HepG2 (cell line): ENCODE measurements at regions not wholly inside any gene's neighbourhood (a gene's known extent, or its start where the extent isn't known, plus 50 kb on each side); places are given as distances from the start of the nearest gene placed in this dataset.

Experiments
- ATAC-seq: fragments of 200-7000 bp; cut with Tn5 transposase; 3 replicates; pipeline ENCODE4 v1.9.1; 2020; ENCODE audit warnings: mild to moderate bottlenecking, moderate library complexity
- BruUV-seq: library from RNA; stranded (reverse); fragments of 400-500 nt; replicated peaks from 2 replicates; lab custom pipeline; 2021; lab: Mats Ljungman, UMichigan
- CTCF ChIA-PET: fragments of 300-600 bp; formaldehyde crosslinking; extraction: SDS; loops from one replicate; lab custom pipeline; 2021; ENCODE audit warnings: low total read pairs, inconsistent platforms, low intra/inter-chr PET ratio; lab: Yijun Ruan, JAX
- POLR2A ChIA-PET: fragments of 350-600 bp; sonication (Branson Sonifier 250); formaldehyde crosslinking; loops from one replicate; lab custom pipeline; 2020; ENCODE audit warnings: antibody characterized with exemption, inconsistent platforms; lab: Yijun Ruan, JAX
- DNase-seq: peaks from one replicate; pipeline ENCODE4 v3.0.0-alpha.2; 2015; ENCODE audit warnings: low spot score
- FAIRE-seq: peaks from 3 replicates; lab custom pipeline; 2011; peaks lifted over from hg19 to GRCh38; lab: Jason Lieb, UNC
- H2AFZ ChIP-seq: one replicate; pipeline ENCODE4 v1.6.1; 2011; ENCODE audit warnings: low read length, inconsistent platforms
- H3K27ac ChIP-seq: fragments of 300-600 bp; 3 replicates; pipeline ENCODE4 v1.8.0; 2011; ENCODE audit warnings: mixed run types, mild to moderate bottlenecking, mixed read lengths, low read length, inconsistent platforms; ENCODE audit not compliant: insufficient read depth; ENCODE audit errors: extremely low read length
- H3K27me3 ChIP-seq, 2 experiments: fragments of 200-600 bp in 1 of 2; 2 replicates in 1 of 2; 3 replicates in 1 of 2; pipeline versions ENCODE4 v1.6.0 to v1.8.0; 2011; ENCODE audit warnings: low read length in 2 of 2, mild to moderate bottlenecking in 2 of 2, moderate library complexity in 2 of 2, inconsistent platforms in 1 of 2; ENCODE audit not compliant: insufficient read depth in 2 of 2, control insufficient read depth in 1 of 2
- H3K36me3 ChIP-seq, 2 experiments: fragments of 200-600 bp in 1 of 2; replicated peaks in 1 of 2; 2 replicates in 1 of 2; 3 replicates in 1 of 2; pipeline versions ENCODE4 v1.5.1 to v1.8.0; 2011; ENCODE audit warnings: low read length in 2 of 2, inconsistent platforms in 1 of 2; ENCODE audit not compliant: insufficient read depth in 2 of 2, control insufficient read depth in 1 of 2
- H3K4me1 ChIP-seq: 2 replicates; pipeline ENCODE4 v1.5.1; 2012; ENCODE audit warnings: low read length, inconsistent platforms; ENCODE audit not compliant: insufficient read depth
- H3K4me2 ChIP-seq: 2 replicates; pipeline ENCODE4 v1.6.0; 2011; ENCODE audit warnings: low read depth, low read length, inconsistent platforms
- H3K4me3 ChIP-seq, 3 experiments: fragments of 200-600 bp in 1 of 3; sonication (generic), shearing (Covaris generic) in 1 of 3; replicated peaks in 1 of 3; 2 replicates each; pipeline ENCODE4 v1.5.1; 2011 to 2016; ENCODE audit warnings: low read length in 3 of 3, inconsistent platforms in 2 of 3, low read depth in 2 of 3, mild to moderate bottlenecking in 2 of 3, control low read depth in 1 of 3, mixed read lengths in 1 of 3; ENCODE audit not compliant: insufficient read depth in 1 of 3
- H3K79me2 ChIP-seq: one replicate; pipeline ENCODE4 v1.6.1; 2011; ENCODE audit warnings: low read length, inconsistent platforms; ENCODE audit not compliant: insufficient read depth
- H3K9ac ChIP-seq: 2 replicates; pipeline ENCODE4 v1.6.0; 2011; ENCODE audit warnings: mild to moderate bottlenecking, low read depth, low read length, inconsistent platforms; ENCODE audit not compliant: insufficient read depth
- H3K9me3 ChIP-seq: 2 replicates; pipeline ENCODE4 v1.5.1; 2012; ENCODE audit warnings: mild to moderate bottlenecking, low read length
- H4K20me1 ChIP-seq: 2 replicates; pipeline ENCODE4 v1.6.0; 2011; ENCODE audit warnings: inconsistent platforms, mild to moderate bottlenecking, low read length, moderate library complexity; ENCODE audit not compliant: insufficient read depth
- EEA1 ChIP-seq: sonication (generic); formaldehyde crosslinking; IDR thresholded peaks from 2 replicates; pipeline ENCODE4 v1.5.1; 2020; ENCODE audit warnings: mild to moderate bottlenecking, missing genetic modification reagents, borderline replicate concordance
- MYNN ChIP-seq: sonication (generic); formaldehyde crosslinking; IDR thresholded peaks from 2 replicates; pipeline ENCODE4 v1.4.0; 2020; ENCODE audit warnings: mild to moderate bottlenecking, low read depth, missing genetic modification reagents
- NKX3-1 ChIP-seq: sonication (generic); formaldehyde crosslinking; IDR thresholded peaks from 2 replicates; pipeline ENCODE4 v1.5.0; 2020; ENCODE audit warnings: missing genetic modification reagents
- NR2C2 ChIP-seq: sonication (generic); formaldehyde crosslinking; IDR thresholded peaks from 2 replicates; pipeline ENCODE4 v1.4.0; 2020; ENCODE audit warnings: missing genetic modification reagents, mild to moderate bottlenecking, moderate library complexity, borderline replicate concordance
- RAD51 ChIP-seq: fragments of 450-650 bp; IDR thresholded peaks from 2 replicates; pipeline ENCODE4 v1.6.1; 2016; ENCODE audit warnings: borderline replicate concordance
- RBAK ChIP-seq: sonication (generic); formaldehyde crosslinking; IDR thresholded peaks from 2 replicates; pipeline ENCODE4 v1.5.1; 2020; ENCODE audit warnings: mild to moderate bottlenecking, missing genetic modification reagents
- RBFOX2 ChIP-seq: fragments of 200-400 bp; formaldehyde crosslinking; IDR thresholded peaks from 2 replicates; pipeline ENCODE4 v1.6.1; 2017; ENCODE audit warnings: low read depth, mild to moderate bottlenecking, low read length
- SP4 ChIP-seq: sonication (generic); formaldehyde crosslinking; IDR thresholded peaks from 2 replicates; pipeline ENCODE4 v1.8.1; 2023; ENCODE audit warnings: mild to moderate bottlenecking, missing genetic modification reagents
- ZFP90 ChIP-seq: sonication (generic); formaldehyde crosslinking; IDR thresholded peaks from 2 replicates; pipeline ENCODE4 v1.8.0; 2022; ENCODE audit warnings: missing genetic modification reagents, mild to moderate bottlenecking, inconsistent platforms, borderline replicate concordance
- WGBS: methylation state at CpG from one replicate; pipeline ENCODE4 v1.1.6; 2017; ENCODE audit warnings: low lambda C conversion rate; 5-methylcytosine and 5-hydroxymethylcytosine counted together
- in situ Hi-C: cut with HindIII; loops from 2 replicates; pipeline ENCODE4 v1.10.0; 2017; ENCODE audit warnings: low pct_unique_long_range_greater_than_20kb; ENCODE audit not compliant: extremely low pct_ligation_motif_present
- intact Hi-C: fragments of 100-400 bp; cut with micrococcal nuclease; formaldehyde crosslinking; loops from one replicate; pipeline ENCODE4 v1.10.0; 2022; ENCODE audit not compliant: unreplicated experiment
- TF ChIP-seq, protein P1 (sequence below): sonication (generic); formaldehyde crosslinking; IDR thresholded peaks from 2 replicates; pipeline ENCODE4 v1.4.0; 2020; ENCODE audit warnings: missing genetic modification reagents
- TF ChIP-seq, protein P2 (sequence below): IDR thresholded peaks from 2 replicates; pipeline ENCODE4 v1.6.1; 2012; ENCODE audit warnings: low read length, improper control_type of control experiment
- TF ChIP-seq, protein P3 (sequence below): sonication (generic); formaldehyde crosslinking; IDR thresholded peaks from 2 replicates; pipeline ENCODE4 v1.5.0; 2020; ENCODE audit warnings: missing genetic modification reagents

- no peaks in the 10 kb centered on the region for H4K20me1 ChIP-seq
- no peak overlapping the region for H3K27ac ChIP-seq
- H3K9me3 ChIP-seq = no peaks in the 10 kb centered on the region
- ATAC-seq (no peak), FAIRE-seq (no peak), DNase-seq (no peak)
- WGBS = 27% methylated on average over 1 of the region's 1 CpG
- H3K36me3 ChIP-seq = no peaks in the 10 kb centered on the region
- H3K4me2 ChIP-seq = no peak overlapping the region
- CTCF ChIA-PET = no interaction called here
- no peak overlapping the region for H3K4me3 ChIP-seq
- BruUV-seq = no TSS peak
- no peak overlapping the region for H3K9ac ChIP-seq
- no peaks in the 10 kb centered on the region for H3K79me2 ChIP-seq
- no peak overlapping the region for H2AFZ ChIP-seq
- H3K4me1 ChIP-seq = no peaks in the 10 kb centered on the region
- no peaks in the 10 kb centered on the region for H3K27me3 ChIP-seq
- POLR2A ChIA-PET = no interaction called here
- TF ChIP-seq, protein P1, sequence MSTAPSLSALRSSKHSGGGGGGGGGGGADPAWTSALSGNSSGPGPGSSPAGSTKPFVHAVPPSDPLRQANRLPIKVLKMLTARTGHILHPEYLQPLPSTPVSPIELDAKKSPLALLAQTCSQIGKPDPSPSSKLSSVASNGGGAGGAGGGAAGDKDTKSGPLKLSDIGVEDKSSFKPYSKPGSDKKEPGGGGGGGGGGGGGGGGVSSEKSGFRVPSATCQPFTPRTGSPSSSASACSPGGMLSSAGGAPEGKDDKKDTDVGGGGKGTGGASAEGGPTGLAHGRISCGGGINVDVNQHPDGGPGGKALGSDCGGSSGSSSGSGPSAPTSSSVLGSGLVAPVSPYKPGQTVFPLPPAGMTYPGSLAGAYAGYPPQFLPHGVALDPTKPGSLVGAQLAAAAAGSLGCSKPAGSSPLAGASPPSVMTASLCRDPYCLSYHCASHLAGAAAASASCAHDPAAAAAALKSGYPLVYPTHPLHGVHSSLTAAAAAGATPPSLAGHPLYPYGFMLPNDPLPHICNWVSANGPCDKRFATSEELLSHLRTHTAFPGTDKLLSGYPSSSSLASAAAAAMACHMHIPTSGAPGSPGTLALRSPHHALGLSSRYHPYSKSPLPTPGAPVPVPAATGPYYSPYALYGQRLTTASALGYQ (CRISPR knock-in tag) = no peak
- TF ChIP-seq RBAK = no peak
- no peak for TF ChIP-seq RAD51
- no peak for TF ChIP-seq RBFOX2
- TF ChIP-seq NR2C2 = no peak
- TF ChIP-seq SP4 (CRISPR knock-in tag) = no peak
- TF ChIP-seq EEA1 = no peak
- no peak for TF ChIP-seq MYNN (CRISPR knock-in tag)
- TF ChIP-seq, protein P2, sequence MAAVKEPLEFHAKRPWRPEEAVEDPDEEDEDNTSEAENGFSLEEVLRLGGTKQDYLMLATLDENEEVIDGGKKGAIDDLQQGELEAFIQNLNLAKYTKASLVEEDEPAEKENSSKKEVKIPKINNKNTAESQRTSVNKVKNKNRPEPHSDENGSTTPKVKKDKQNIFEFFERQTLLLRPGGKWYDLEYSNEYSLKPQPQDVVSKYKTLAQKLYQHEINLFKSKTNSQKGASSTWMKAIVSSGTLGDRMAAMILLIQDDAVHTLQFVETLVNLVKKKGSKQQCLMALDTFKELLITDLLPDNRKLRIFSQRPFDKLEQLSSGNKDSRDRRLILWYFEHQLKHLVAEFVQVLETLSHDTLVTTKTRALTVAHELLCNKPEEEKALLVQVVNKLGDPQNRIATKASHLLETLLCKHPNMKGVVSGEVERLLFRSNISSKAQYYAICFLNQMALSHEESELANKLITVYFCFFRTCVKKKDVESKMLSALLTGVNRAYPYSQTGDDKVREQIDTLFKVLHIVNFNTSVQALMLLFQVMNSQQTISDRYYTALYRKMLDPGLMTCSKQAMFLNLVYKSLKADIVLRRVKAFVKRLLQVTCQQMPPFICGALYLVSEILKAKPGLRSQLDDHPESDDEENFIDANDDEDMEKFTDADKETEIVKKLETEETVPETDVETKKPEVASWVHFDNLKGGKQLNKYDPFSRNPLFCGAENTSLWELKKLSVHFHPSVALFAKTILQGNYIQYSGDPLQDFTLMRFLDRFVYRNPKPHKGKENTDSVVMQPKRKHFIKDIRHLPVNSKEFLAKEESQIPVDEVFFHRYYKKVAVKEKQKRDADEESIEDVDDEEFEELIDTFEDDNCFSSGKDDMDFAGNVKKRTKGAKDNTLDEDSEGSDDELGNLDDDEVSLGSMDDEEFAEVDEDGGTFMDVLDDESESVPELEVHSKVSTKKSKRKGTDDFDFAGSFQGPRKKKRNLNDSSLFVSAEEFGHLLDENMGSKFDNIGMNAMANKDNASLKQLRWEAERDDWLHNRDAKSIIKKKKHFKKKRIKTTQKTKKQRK = no peak
- TF ChIP-seq, protein P3, sequence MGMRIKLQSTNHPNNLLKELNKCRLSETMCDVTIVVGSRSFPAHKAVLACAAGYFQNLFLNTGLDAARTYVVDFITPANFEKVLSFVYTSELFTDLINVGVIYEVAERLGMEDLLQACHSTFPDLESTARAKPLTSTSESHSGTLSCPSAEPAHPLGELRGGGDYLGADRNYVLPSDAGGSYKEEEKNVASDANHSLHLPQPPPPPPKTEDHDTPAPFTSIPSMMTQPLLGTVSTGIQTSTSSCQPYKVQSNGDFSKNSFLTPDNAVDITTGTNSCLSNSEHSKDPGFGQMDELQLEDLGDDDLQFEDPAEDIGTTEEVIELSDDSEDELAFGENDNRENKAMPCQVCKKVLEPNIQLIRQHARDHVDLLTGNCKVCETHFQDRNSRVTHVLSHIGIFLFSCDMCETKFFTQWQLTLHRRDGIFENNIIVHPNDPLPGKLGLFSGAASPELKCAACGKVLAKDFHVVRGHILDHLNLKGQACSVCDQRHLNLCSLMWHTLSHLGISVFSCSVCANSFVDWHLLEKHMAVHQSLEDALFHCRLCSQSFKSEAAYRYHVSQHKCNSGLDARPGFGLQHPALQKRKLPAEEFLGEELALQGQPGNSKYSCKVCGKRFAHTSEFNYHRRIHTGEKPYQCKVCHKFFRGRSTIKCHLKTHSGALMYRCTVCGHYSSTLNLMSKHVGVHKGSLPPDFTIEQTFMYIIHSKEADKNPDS = no peak
- TF ChIP-seq NKX3-1 (CRISPR knock-in tag) = no peak
- no peak for TF ChIP-seq ZFP90
- intact Hi-C loops (no loop called here), in situ Hi-C loops (no loop called here)
Observed at GRCh38 chr5:99316484-99316883, 387.7 kb upstream of the CHD1 start.
